MM.1S (cell line): ENCODE measurements at regions not wholly inside any gene's neighbourhood (a gene's known extent, or its start where the extent isn't known, plus 50 kb on each side); places are given as distances from the start of the nearest gene placed in this dataset.

Experiments
- DNase-seq: peaks from one replicate; pipeline ENCODE4 v3.0.0-alpha.2; 2015
- H2AFZ ChIP-seq: fragments of 300-600 bp; sonication (generic); 2 replicates; pipeline ENCODE4 v1.6.0; 2016; ENCODE audit warnings: antibody characterized with exemption, low read length
- H3F3A ChIP-seq: fragments of 300-600 bp; sonication (generic); 2 replicates; pipeline ENCODE4 v1.6.1; 2016; ENCODE audit warnings: mild to moderate bottlenecking, antibody characterized with exemption, low read length, moderate library complexity, mixed read lengths; ENCODE audit not compliant: insufficient read depth
- H3K27ac ChIP-seq: fragments of 300-600 bp; sonication (generic); 2 replicates; pipeline ENCODE4 v1.5.1; 2016; ENCODE audit warnings: mild to moderate bottlenecking, low read length
- H3K27me3 ChIP-seq: fragments of 300-600 bp; sonication (generic); replicated peaks from 2 replicates; pipeline ENCODE4 v1.6.0; 2016; ENCODE audit warnings: low read length; ENCODE audit not compliant: insufficient read depth
- H3K36me3 ChIP-seq: fragments of 300-600 bp; sonication (generic); replicated peaks from 2 replicates; pipeline ENCODE4 v1.6.1; 2016; ENCODE audit warnings: mild to moderate bottlenecking, low read length, mixed read lengths; ENCODE audit not compliant: insufficient read depth
- H3K4me1 ChIP-seq: fragments of 300-600 bp; sonication (generic); 2 replicates; pipeline ENCODE4 v1.6.1; 2016; ENCODE audit warnings: low read length, mixed read lengths
- H3K4me2 ChIP-seq: fragments of 300-600 bp; sonication (generic); 2 replicates; pipeline ENCODE4 v1.6.0; 2016; ENCODE audit warnings: low read depth, low read length
- H3K4me3 ChIP-seq: fragments of 300-600 bp; sonication (generic); 2 replicates; pipeline ENCODE4 v1.5.1; 2016; ENCODE audit warnings: low read length, mixed read lengths
- H3K79me2 ChIP-seq: fragments of 300-600 bp; sonication (generic); 2 replicates; pipeline ENCODE4 v1.6.1; 2016; ENCODE audit warnings: mixed run types, low read length, mixed read lengths
- H3K9ac ChIP-seq: fragments of 300-600 bp; sonication (generic); 2 replicates; pipeline ENCODE4 v1.6.1; 2016; ENCODE audit warnings: low read length, mixed read lengths
- H3K9me2 ChIP-seq: fragments of 300-600 bp; sonication (generic); replicated peaks from 2 replicates; pipeline ENCODE4 v1.6.1; 2016; ENCODE audit warnings: mild to moderate bottlenecking, low read length, mixed read lengths; ENCODE audit not compliant: insufficient read depth
- H3K9me3 ChIP-seq: fragments of 300-600 bp; sonication (generic); replicated peaks from 2 replicates; pipeline ENCODE4 v1.6.1; 2016; ENCODE audit warnings: mild to moderate bottlenecking, low read length, mixed read lengths; ENCODE audit not compliant: insufficient read depth
- H4K20me1 ChIP-seq: fragments of 300-600 bp; sonication (generic); 2 replicates; pipeline ENCODE4 v1.6.1; 2016; ENCODE audit warnings: mild to moderate bottlenecking, low read length, moderate library complexity, mixed read lengths; ENCODE audit not compliant: insufficient read depth
- CTCF ChIP-seq: fragments of 300-600 bp; sonication (generic); IDR thresholded peaks from 2 replicates; pipeline ENCODE4 v1.5.1; 2016; ENCODE audit warnings: antibody characterized with exemption, low read length, mixed read lengths
- EZH2 ChIP-seq: fragments of 300-600 bp; sonication (generic); optimal IDR thresholded peaks from 2 replicates; pipeline ENCODE3; 2017; ENCODE audit warnings: low read depth, mild to moderate bottlenecking, antibody characterized with exemption, low read length, mixed read lengths
- EZH2phosphoT487 ChIP-seq: fragments of 300-600 bp; sonication (generic); IDR thresholded peaks from 2 replicates; pipeline ENCODE4 v1.6.1; 2018; ENCODE audit warnings: antibody characterized with exemption, low read length

GRCh38 chrX:46072372-46072771 is 472.8 kb downstream of the ZNF674 start:
- no peaks in the 10 kb centered on the region for H3K9me2 ChIP-seq
- no peak overlapping the region for H3K4me2 ChIP-seq
- H2AFZ ChIP-seq: no peak overlapping the region
- no peaks in the 10 kb centered on the region for H3F3A ChIP-seq
- no peaks in the 10 kb centered on the region for H3K79me2 ChIP-seq
- no peaks in the 10 kb centered on the region for H4K20me1 ChIP-seq
- H3K9ac ChIP-seq: no peak overlapping the region
- H3K27ac ChIP-seq: no peak overlapping the region
- H3K4me1 ChIP-seq: no peaks in the 10 kb centered on the region
- TF ChIP-seq EZH2 (no peak), EZH2phosphoT487 (no peak), CTCF (no peak)
- H3K4me3 ChIP-seq: no peak overlapping the region
- H3K9me3 ChIP-seq: no peaks in the 10 kb centered on the region
- H3K27me3 ChIP-seq: no peaks in the 10 kb centered on the region
- no peak for DNase-seq
- H3K36me3 ChIP-seq: no peaks in the 10 kb centered on the region

- H3K9me3 ChIP-seq: no peaks in the 10 kb centered on the region
- no peaks in the 10 kb centered on the region for H3K27me3 ChIP-seq
- no peaks in the 10 kb centered on the region for H3K9me2 ChIP-seq
- H3F3A ChIP-seq: no peaks in the 10 kb centered on the region
- no peak overlapping the region for H3K9ac ChIP-seq
- H3K4me1 ChIP-seq: no peaks in the 10 kb centered on the region
- H4K20me1 ChIP-seq: no peaks in the 10 kb centered on the region
- H3K4me3 ChIP-seq: no peak overlapping the region
- H3K36me3 ChIP-seq: no peaks in the 10 kb centered on the region
- TF ChIP-seq CTCF: no peak
- no peak for TF ChIP-seq EZH2phosphoT487
- TF ChIP-seq EZH2: no peak
- H3K79me2 ChIP-seq: no peaks in the 10 kb centered on the region
- H2AFZ ChIP-seq: no peak overlapping the region
- H3K27ac ChIP-seq: no peak overlapping the region
- no peak for DNase-seq
- no peak overlapping the region for H3K4me2 ChIP-seq
Observed at GRCh38 chrX:46070421-46070820, 474.8 kb downstream of the ZNF674 start.

GRCh38 chrX:46059316-46059715 is 485.9 kb downstream of the ZNF674 start:
- no peak for DNase-seq
- H3K27me3 ChIP-seq: no peaks in the 10 kb centered on the region
- no peaks in the 10 kb centered on the region for H3F3A ChIP-seq
- no peaks in the 10 kb centered on the region for H3K36me3 ChIP-seq
- TF ChIP-seq EZH2phosphoT487: no peak
- TF ChIP-seq EZH2: no peak
- TF ChIP-seq CTCF: no peak
- no peaks in the 10 kb centered on the region for H3K79me2 ChIP-seq
- no peak overlapping the region for H3K4me3 ChIP-seq
- no peaks in the 10 kb centered on the region for H3K4me1 ChIP-seq
- no peak overlapping the region for H3K27ac ChIP-seq
- no peaks in the 10 kb centered on the region for H3K9me2 ChIP-seq
- no peaks in the 10 kb centered on the region for H3K9me3 ChIP-seq
- no peak overlapping the region for H3K4me2 ChIP-seq
- H4K20me1 ChIP-seq: no peaks in the 10 kb centered on the region
- H2AFZ ChIP-seq: no peak overlapping the region
- H3K9ac ChIP-seq: no peak overlapping the region

- Histone ChIP-seq H3K9ac (no peak overlapping the region), H3F3A (no peaks in the 10 kb centered on the region), H4K20me1 (no peaks in the 10 kb centered on the region), H3K9me3 (no peaks in the 10 kb centered on the region), H2AFZ (no peak overlapping the region), H3K9me2 (no peaks in the 10 kb centered on the region), H3K4me3 (no peak overlapping the region), H3K4me1 (no peaks in the 10 kb centered on the region), H3K36me3 (no peaks in the 10 kb centered on the region), H3K27ac (no peak overlapping the region), H3K79me2 (no peaks in the 10 kb centered on the region), H3K4me2 (no peak overlapping the region), H3K27me3 (no peaks in the 10 kb centered on the region)
- TF ChIP-seq EZH2 (no peak), EZH2phosphoT487 (no peak), CTCF (no peak)
- no peak for DNase-seq
Observed at GRCh38 chrX:46044486-46044885, 500.7 kb downstream of the ZNF674 start.
